Transverse colon (tissue), 4 donors: ENCODE measurements at regions not wholly inside any gene's neighbourhood (a gene's known extent, or its start where the extent isn't known, plus 50 kb on each side); places are given as distances from the start of the nearest gene placed in this dataset.

Experiments used
- DNase-seq: peaks from one replicate; pipeline ENCODE4 v3.0.0-alpha.2; 2019
- H3K27ac ChIP-seq, 4 donors: fragments of 200-600 bp; sonication (generic); 2 replicates each; pipeline ENCODE4 v1.5.1; 2016 to 2018; ENCODE audit warnings: inconsistent platforms in 4 of 4
- H3K27me3 ChIP-seq: fragments of 200-600 bp; sonication (generic); 2 replicates; pipeline ENCODE4 v1.5.1; 2017; ENCODE audit warnings: inconsistent platforms
- H3K36me3 ChIP-seq, 4 donors: fragments of 200-600 bp; sonication (generic); 2 replicates each; pipeline ENCODE4 v1.5.1; 2017 to 2019; ENCODE audit warnings: inconsistent platforms in 4 of 4
- H3K4me1 ChIP-seq, 4 donors: fragments of 200-600 bp; sonication (generic); 2 replicates each; pipeline ENCODE4 v1.5.1; 2017 to 2020; ENCODE audit warnings: inconsistent platforms in 4 of 4
- H3K4me3 ChIP-seq, 4 donors: fragments of 200-600 bp; sonication (generic); 1 replicate in 1 of 4; 2 replicates in 3 of 4; pipeline versions ENCODE4 v1.5.1 to v1.6.1; 2017 to 2019; ENCODE audit warnings: inconsistent platforms in 4 of 4
- H3K9me3 ChIP-seq, 2 donors: fragments of 200-600 bp; sonication (generic); 2 replicates each; pipeline ENCODE4 v1.5.1; 2017 to 2019; ENCODE audit warnings: inconsistent platforms in 2 of 2
- EP300 ChIP-seq: sonication (generic); formaldehyde crosslinking; IDR thresholded peaks from one replicate; pipeline ENCODE4 v1.6.1; 2017; ENCODE audit warnings: antibody characterized with exemption, low read depth
- POLR2A ChIP-seq: fragments of 450-650 bp; IDR thresholded peaks from one replicate; pipeline ENCODE4 v1.6.1; 2016; ENCODE audit warnings: antibody characterized with exemption, mild to moderate bottlenecking, moderate library complexity
- POLR2AphosphoS5 ChIP-seq, 3 donors: sonication (generic); formaldehyde crosslinking; IDR thresholded peaks; one replicate each; pipeline ENCODE4 v1.6.1; 2016; ENCODE audit warnings: antibody characterized with exemption in 3 of 3
- WGBS, 2 donors: methylation state at CpG; one replicate each; pipeline ENCODE4 v1.1.5; 2018; ENCODE audit warnings: low coverage in 1 of 2; 5-methylcytosine and 5-hydroxymethylcytosine counted together
- in situ Hi-C, 4 donors: fragments of 200-750 bp; cut with MboI; loops; one replicate each; pipeline versions ENCODE4 v1.15.0 to v1.15.1; 2017; ENCODE audit warnings: low sequenced_read_pairs in 3 of 4, low pct_ligation_motif_present in 1 of 4, low pct_unique_long_range_greater_than_20kb in 1 of 4
- intact Hi-C: fragments of 100-400 bp; cut with DNase I; formaldehyde crosslinking; loops from one replicate; pipeline ENCODE4 v1.15.1; 2023; ENCODE audit warnings: low total_unique reads
- TF ChIP-seq, protein P1 (sequence below), 5 experiments: fragments of 200-600 bp in 3 of 5; fragments of 450-650 bp in 2 of 5; sonication (generic) in 3 of 5; IDR thresholded peaks; 1 replicate in 2 of 5; 2 replicates in 3 of 5; pipeline ENCODE4 v1.5.1; 2016 to 2017; ENCODE audit warnings: antibody characterized with exemption in 5 of 5, inconsistent platforms in 3 of 5, mild to moderate bottlenecking in 2 of 5, moderate library complexity in 1 of 5

DNA sequence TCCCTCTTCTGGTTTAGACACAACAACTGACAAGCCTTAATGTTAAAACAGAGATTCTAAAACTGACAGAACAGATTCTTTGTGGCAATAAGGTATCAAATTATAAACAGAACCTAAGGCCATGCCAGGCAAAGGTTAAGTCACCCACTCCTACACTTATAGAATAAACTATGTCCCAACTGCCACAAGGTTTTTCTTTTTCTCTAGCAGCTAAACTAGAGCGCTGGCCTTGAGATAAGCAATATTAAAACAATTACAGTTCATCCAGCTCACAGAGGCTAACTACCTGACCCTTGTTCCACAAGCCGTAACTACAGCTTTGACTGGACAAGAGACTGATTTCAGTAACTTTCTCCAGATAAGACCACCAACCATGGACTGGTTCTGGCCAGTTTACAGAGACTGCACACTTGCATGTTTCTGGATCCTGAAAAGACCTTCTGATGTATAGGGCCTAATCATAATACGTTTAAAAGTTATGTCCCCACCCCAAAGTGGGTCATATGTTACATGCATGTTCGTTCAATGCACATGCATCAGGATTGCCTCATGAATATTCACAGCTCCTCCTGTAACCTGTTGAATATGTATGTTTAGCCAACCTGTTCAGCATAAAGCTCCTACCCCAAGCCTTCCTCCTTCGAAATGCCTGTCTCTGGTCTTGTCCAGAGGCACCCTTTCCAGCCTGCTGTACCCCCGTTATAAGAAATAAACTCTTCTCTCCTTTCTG lies 61.9 kb upstream of the VASH1 start:
- no peak overlapping the region for H3K4me3 ChIP-seq
- TF ChIP-seq, protein P1, sequence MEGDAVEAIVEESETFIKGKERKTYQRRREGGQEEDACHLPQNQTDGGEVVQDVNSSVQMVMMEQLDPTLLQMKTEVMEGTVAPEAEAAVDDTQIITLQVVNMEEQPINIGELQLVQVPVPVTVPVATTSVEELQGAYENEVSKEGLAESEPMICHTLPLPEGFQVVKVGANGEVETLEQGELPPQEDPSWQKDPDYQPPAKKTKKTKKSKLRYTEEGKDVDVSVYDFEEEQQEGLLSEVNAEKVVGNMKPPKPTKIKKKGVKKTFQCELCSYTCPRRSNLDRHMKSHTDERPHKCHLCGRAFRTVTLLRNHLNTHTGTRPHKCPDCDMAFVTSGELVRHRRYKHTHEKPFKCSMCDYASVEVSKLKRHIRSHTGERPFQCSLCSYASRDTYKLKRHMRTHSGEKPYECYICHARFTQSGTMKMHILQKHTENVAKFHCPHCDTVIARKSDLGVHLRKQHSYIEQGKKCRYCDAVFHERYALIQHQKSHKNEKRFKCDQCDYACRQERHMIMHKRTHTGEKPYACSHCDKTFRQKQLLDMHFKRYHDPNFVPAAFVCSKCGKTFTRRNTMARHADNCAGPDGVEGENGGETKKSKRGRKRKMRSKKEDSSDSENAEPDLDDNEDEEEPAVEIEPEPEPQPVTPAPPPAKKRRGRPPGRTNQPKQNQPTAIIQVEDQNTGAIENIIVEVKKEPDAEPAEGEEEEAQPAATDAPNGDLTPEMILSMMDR (IDR thresholded peaks at IDR 0.05) = no peak
- in situ Hi-C loops = no loop called here

DNA sequence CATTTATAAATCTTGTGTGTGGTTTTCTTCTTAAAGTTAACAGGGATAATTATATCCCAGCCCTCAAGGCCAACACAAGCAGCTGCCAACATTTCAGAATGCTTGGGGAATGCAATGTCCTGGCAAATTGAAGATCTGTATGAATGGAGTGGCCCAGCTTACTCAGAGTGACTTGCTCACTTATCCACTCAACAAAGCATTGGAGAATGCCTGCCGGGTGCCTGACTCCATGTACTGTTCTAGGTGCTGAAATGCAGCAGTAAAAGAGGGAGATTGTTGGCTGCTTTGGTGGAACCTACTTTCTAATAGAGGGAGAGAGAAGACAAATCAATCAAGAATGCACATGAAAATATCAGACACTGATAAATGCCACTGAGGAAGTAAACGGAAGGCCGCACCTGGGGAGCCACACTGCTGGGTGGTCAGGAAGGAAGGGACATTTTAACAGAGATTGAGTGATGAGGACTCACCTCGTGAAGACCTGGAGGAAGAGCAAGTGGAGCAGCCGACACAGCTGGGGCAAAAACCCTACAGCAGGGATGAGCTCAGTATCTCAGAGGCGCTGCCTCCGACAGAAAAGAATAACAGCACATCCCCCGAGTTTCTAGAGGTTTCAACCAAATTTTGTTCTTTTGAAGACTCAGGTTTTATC lies 61.2 kb upstream of the VASH1 start:
- Histone ChIP-seq H3K4me1 (no peaks in the 10 kb centered on the region), H3K27ac (no peak overlapping the region), H3K27me3 (peaks cover 3% of the 10 kb centered on the region), H3K9me3 (no peaks in the 10 kb centered on the region), H3K36me3 (no peaks in the 10 kb centered on the region), H3K4me3 (no peak overlapping the region)
- intact Hi-C loops (no loop called here), in situ Hi-C loops (no loop called here)
- no peak for DNase-seq
- 83 to 88% methylated on average over 8 of the region's 8 CpGs for WGBS, 2 donors
- no peak for TF ChIP-seq POLR2AphosphoS5 (IDR thresholded peaks at IDR 0.05)
- TF ChIP-seq POLR2A = no peak
- no peak for TF ChIP-seq EP300

More for the DNA sequence above, 61.9 kb upstream of the VASH1 start:
- no peaks in the 10 kb centered on the region for H3K4me1 ChIP-seq
- H3K36me3 ChIP-seq = no peaks in the 10 kb centered on the region
- intact Hi-C loops = no loop called here
- H3K9me3 ChIP-seq = no peaks in the 10 kb centered on the region
- H3K27ac ChIP-seq = no peak overlapping the region
- no peak for DNase-seq
- WGBS, 2 donors = 73 to 100% methylated on average over 1 to 6 of the region's 6 CpGs
- H3K27me3 ChIP-seq = peaks cover 3% of the 10 kb centered on the region

- no peaks in the 10 kb centered on the region for H3K4me1 ChIP-seq
- intact Hi-C loops = no loop called here
- 55 to 92% methylated on average over 2 to 3 of the region's 3 CpGs for WGBS, 2 donors
- in situ Hi-C loops = no loop called here
- DNase-seq = no peak
- H3K4me3 ChIP-seq = no peak overlapping the region
- H3K27me3 ChIP-seq = peaks cover 3% of the 10 kb centered on the region
- no peaks in the 10 kb centered on the region for H3K36me3 ChIP-seq
- TF ChIP-seq POLR2A = no peak
- TF ChIP-seq, protein P1 (IDR thresholded peaks at IDR 0.05) = no peak
- no peak for TF ChIP-seq EP300
- no peak for TF ChIP-seq POLR2AphosphoS5 (IDR thresholded peaks at IDR 0.05)
- no peaks in the 10 kb centered on the region for H3K9me3 ChIP-seq
- H3K27ac ChIP-seq = no peak overlapping the region
Observed at GRCh38 chr14:76701436-76701835, 59.8 kb upstream of the VASH1 start.

GRCh38 chr14:76701981-76702380 lies 59.3 kb upstream of the VASH1 start:
- H3K4me3 ChIP-seq = no peak overlapping the region
- H3K4me1 ChIP-seq = no peaks in the 10 kb centered on the region
- no peaks in the 10 kb centered on the region for H3K36me3 ChIP-seq
- in situ Hi-C loops (no loop called here), intact Hi-C loops (no loop called here)
- WGBS, 2 donors = 87 to 96% methylated on average over 3 of the region's 3 CpGs
- TF ChIP-seq EP300 = no peak
- TF ChIP-seq, protein P1 (IDR thresholded peaks at IDR 0.05) = no peak
- no peak for TF ChIP-seq POLR2AphosphoS5 (IDR thresholded peaks at IDR 0.05)
- TF ChIP-seq POLR2A = no peak
- no peak overlapping the region for H3K27ac ChIP-seq
- H3K27me3 ChIP-seq = peaks cover 3% of the 10 kb centered on the region
- H3K9me3 ChIP-seq = no peaks in the 10 kb centered on the region
- no peak for DNase-seq
